Gastroesophageal sphincter (tissue), 4 donors: ENCODE measurements at regions not wholly inside any gene's neighbourhood (a gene's known extent, or its start where the extent isn't known, plus 50 kb on each side); places are given as distances from the start of the nearest gene placed in this dataset.

Experiments used
- ATAC-seq: fragments of 150-250 bp; one replicate; pipeline ENCODE4 v1.9.1; 2016; ENCODE audit warnings: mild to moderate bottlenecking, moderate library complexity
- H3K27ac ChIP-seq, 4 donors: fragments of 200-600 bp; sonication (generic) in 3 of 4; 1 replicate in 3 of 4; 2 replicates in 1 of 4; pipeline ENCODE4 v1.5.1; 2016 to 2019
- H3K27me3 ChIP-seq: fragments of 200-600 bp; sonication (generic); one replicate; pipeline ENCODE4 v1.5.1; 2019
- H3K36me3 ChIP-seq, 2 donors: fragments of 200-600 bp; sonication (generic); one replicate each; pipeline ENCODE4 v1.5.1; 2019; ENCODE audit warnings: control low read depth in 1 of 2
- H3K4me1 ChIP-seq, 3 donors: fragments of 200-600 bp; sonication (generic); 1 replicate in 2 of 3; 2 replicates in 1 of 3; pipeline ENCODE4 v1.5.1; 2016 to 2019; ENCODE audit warnings: control low read depth in 2 of 3
- H3K4me3 ChIP-seq, 2 donors: fragments of 200-600 bp; sonication (generic); one replicate each; pipeline ENCODE4 v1.5.1; 2019; ENCODE audit warnings: mild to moderate bottlenecking in 1 of 2, moderate library complexity in 1 of 2
- H3K9me3 ChIP-seq, 3 donors: fragments of 200-600 bp; sonication (generic); one replicate each; pipeline ENCODE4 v1.5.1; 2017 to 2019; ENCODE audit warnings: control low read depth in 2 of 3
- CTCF ChIP-seq, 4 experiments: fragments of 200-600 bp in 2 of 4; fragments of 450-650 bp in 2 of 4; sonication (generic) in 1 of 4; IDR thresholded peaks; one replicate each; pipeline ENCODE4 v1.5.1; 2017 to 2019; ENCODE audit warnings: antibody characterized with exemption in 4 of 4, mild to moderate bottlenecking in 2 of 4, moderate library complexity in 2 of 4
- EP300 ChIP-seq: sonication (generic); formaldehyde crosslinking; IDR thresholded peaks from one replicate; pipeline ENCODE4 v1.6.1; 2017; ENCODE audit warnings: antibody characterized with exemption, mild to moderate bottlenecking
- POLR2A ChIP-seq, 2 donors: fragments of 450-650 bp; IDR thresholded peaks; one replicate each; pipeline ENCODE4 v1.6.1; 2017; ENCODE audit warnings: antibody characterized with exemption in 2 of 2, mild to moderate bottlenecking in 2 of 2, moderate library complexity in 1 of 2
- POLR2AphosphoS5 ChIP-seq: sonication (generic); formaldehyde crosslinking; IDR thresholded peaks from one replicate; pipeline ENCODE4 v1.6.1; 2017; ENCODE audit warnings: antibody characterized with exemption
- WGBS, 2 donors: methylation state at CpG; one replicate each; pipeline ENCODE4 v1.1.5; 2018; ENCODE audit warnings: low coverage in 1 of 2; 5-methylcytosine and 5-hydroxymethylcytosine counted together

DNA sequence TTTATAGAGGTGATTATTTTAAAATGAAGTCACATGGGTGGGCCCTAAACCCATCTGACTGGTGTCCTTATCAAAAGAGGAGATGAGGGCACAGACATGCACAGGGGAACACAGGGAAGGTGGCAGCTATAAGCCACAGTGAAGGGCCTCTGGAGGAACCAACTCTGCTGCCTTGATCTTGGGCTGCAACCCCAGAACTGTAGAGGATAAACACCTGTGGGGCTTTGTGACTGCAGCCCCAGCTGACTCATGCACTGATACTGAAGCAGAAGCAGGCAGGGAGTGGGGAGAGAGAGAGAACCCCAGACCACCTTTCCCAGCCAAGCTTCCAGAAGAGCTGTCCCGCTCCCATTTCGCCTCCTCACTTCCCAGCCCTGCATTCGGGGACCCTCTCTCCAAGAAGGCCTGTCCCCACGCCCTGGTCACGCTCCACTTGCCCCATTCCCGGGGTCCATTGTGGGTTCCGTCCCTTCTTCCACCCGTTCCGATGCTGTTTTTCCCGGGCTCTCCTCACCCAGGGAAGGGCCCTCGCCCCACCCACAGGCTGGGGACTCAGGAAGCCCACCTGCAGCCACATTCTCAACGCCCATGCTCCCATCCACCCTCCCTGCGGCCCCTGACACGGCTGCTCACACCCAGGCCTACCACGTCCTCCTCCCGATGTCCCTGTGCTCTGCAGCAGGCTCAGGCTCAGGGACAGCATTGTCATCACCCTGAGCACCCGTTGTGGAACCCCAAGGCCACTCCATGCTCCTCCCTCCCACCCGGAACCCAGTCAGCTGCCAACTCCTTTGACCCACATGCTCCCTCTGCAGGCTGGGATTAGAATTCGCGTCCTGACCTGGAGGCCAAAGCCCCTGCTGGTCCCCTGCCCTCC lies 90.8 kb upstream of the SHANK2 start:
- Histone ChIP-seq H3K27ac (no peak overlapping the region), H3K36me3 (no peaks in the 10 kb centered on the region), H3K4me1 (peaks cover 0 to 13% (median 0%) of the 10 kb centered on the region in 3 donors), H3K27me3 (peaks cover 47% of the 10 kb centered on the region), H3K4me3 (no peak overlapping the region), H3K9me3 (no peaks in the 10 kb centered on the region)
- no peak for TF ChIP-seq POLR2AphosphoS5
- peak in 1 of 4 experiments; percentile 31 for TF ChIP-seq CTCF (IDR thresholded peaks at IDR 0.05)
- TF ChIP-seq POLR2A (IDR thresholded peaks at IDR 0.05) = no peak
- no peak for ATAC-seq
- WGBS, 2 donors = 60 to 89% methylated on average over 6 to 12 of the region's 20 CpGs

GRCh38 chr11:71342116-71342515 lies 89.7 kb upstream of the SHANK2 start:
- Histone ChIP-seq H3K27me3 (peaks cover 41% of the 10 kb centered on the region), H3K4me3 (no peak overlapping the region), H3K4me1 (peaks cover 0 to 15% (median 0%) of the 10 kb centered on the region in 3 donors), H3K9me3 (no peaks in the 10 kb centered on the region), H3K36me3 (no peaks in the 10 kb centered on the region), H3K27ac (no peak overlapping the region)
- no peak for ATAC-seq
- 78 to 82% methylated on average over 8 to 13 of the region's 13 CpGs for WGBS, 2 donors
- TF ChIP-seq EP300 (no peak), POLR2A (IDR thresholded peaks at IDR 0.05) (no peak), CTCF (IDR thresholded peaks at IDR 0.05) (no peak), POLR2AphosphoS5 (no peak)

DNA sequence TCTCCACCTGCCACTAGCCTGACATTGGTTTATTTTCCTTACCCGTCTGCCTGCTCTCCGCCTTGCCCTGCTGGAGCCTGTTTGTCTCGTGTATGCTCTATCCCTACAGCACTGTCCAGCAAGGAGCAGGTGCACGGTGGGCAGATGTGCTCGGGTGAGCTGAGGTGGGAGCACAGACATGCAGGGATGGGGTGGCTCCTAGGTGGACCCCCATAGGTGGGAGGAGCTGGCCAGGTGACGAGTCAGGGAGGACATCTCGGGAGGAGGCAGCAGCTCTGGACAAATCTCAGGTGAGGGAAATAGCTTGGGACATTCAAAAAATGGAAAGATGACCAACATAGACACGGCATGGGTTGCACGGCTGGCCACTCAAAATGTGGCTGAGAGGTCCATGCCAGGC lies 89.2 kb upstream of the SHANK2 start:
- TF ChIP-seq POLR2A (IDR thresholded peaks at IDR 0.05) (no peak), EP300 (no peak)
- H3K4me1 ChIP-seq = peaks cover 0 to 15% (median 0%) of the 10 kb centered on the region in 3 donors
- H3K36me3 ChIP-seq = no peaks in the 10 kb centered on the region
- no peak for ATAC-seq
- 80 to 84% methylated on average over 2 to 3 of the region's 9 CpGs for WGBS, 2 donors
- no peak overlapping the region for H3K27ac ChIP-seq
- no peaks in the 10 kb centered on the region for H3K9me3 ChIP-seq
- peaks cover 39% of the 10 kb centered on the region for H3K27me3 ChIP-seq
- H3K4me3 ChIP-seq = no peak overlapping the region

GRCh38 chr11:71341173-71341572 lies 88.8 kb upstream of the SHANK2 start:
- Histone ChIP-seq H3K27me3 (peaks cover 39% of the 10 kb centered on the region), H3K4me3 (no peak overlapping the region), H3K27ac (no peak overlapping the region), H3K9me3 (no peaks in the 10 kb centered on the region), H3K4me1 (peaks cover 0 to 15% (median 0%) of the 10 kb centered on the region in 3 donors), H3K36me3 (no peaks in the 10 kb centered on the region)
- no peak for ATAC-seq
- TF ChIP-seq POLR2AphosphoS5 = no peak
- TF ChIP-seq POLR2A (IDR thresholded peaks at IDR 0.05) = no peak
- TF ChIP-seq CTCF (IDR thresholded peaks at IDR 0.05) = no peak
- TF ChIP-seq EP300 = no peak
- WGBS, 2 donors = 94% methylated on average over 7 of the region's 8 CpGs; no CpG with 5 or more reads in 1 of the 2 donors

DNA sequence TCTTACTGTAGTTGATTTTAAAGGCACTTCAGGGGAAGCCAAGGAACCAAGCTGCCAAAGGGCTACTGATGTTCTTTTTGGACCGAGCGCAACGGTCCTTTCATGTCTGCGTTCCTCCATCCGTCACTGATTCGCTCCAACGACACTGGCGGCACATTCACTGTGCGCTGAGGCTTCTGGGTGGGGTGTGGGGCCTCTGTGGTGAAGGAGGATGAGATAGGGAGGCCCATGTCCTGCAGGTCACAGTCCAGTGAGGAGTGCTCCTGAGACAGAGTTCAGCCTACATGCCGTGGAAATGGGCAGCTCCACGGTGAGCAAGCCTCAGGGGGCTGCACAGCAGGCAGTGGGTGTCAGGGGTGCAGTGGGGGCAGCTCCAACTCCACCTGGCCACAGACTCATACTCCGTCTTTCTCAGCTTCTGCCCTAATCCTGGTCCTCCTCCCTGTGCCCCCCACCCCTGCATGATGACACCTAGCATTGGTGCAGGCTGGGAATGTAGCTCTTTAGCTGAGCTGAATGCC lies 87.8 kb upstream of the SHANK2 start:
- ATAC-seq = no peak
- no peaks in the 10 kb centered on the region for H3K36me3 ChIP-seq
- WGBS, 2 donors = 40 to 73% methylated on average over 1 to 2 of the region's 12 CpGs
- peaks cover 41% of the 10 kb centered on the region for H3K27me3 ChIP-seq
- H3K9me3 ChIP-seq = no peaks in the 10 kb centered on the region
- peaks cover 0 to 15% (median 0%) of the 10 kb centered on the region in 3 donors for H3K4me1 ChIP-seq
- no peak overlapping the region for H3K27ac ChIP-seq
- no peak overlapping the region for H3K4me3 ChIP-seq
- no peak for TF ChIP-seq POLR2A (IDR thresholded peaks at IDR 0.05)
- no peak for TF ChIP-seq POLR2AphosphoS5
- no peak for TF ChIP-seq CTCF (IDR thresholded peaks at IDR 0.05)
- TF ChIP-seq EP300 = no peak
